Non-pigmented ciliary epithelial cell (primary cell): ENCODE measurements at regions not wholly inside any gene's neighbourhood (a gene's known extent, or its start where the extent isn't known, plus 50 kb on each side); places are given as distances from the start of the nearest gene placed in this dataset.
A peak's percentile ranks its signal among the peaks of the same experiment; 100 is the strongest.

ENCODE experiments used
- DNase-seq: peaks from one replicate; pipeline ENCODE4 v3.0.0-alpha.2; 2010; ENCODE audit warnings: low read depth

DNA sequence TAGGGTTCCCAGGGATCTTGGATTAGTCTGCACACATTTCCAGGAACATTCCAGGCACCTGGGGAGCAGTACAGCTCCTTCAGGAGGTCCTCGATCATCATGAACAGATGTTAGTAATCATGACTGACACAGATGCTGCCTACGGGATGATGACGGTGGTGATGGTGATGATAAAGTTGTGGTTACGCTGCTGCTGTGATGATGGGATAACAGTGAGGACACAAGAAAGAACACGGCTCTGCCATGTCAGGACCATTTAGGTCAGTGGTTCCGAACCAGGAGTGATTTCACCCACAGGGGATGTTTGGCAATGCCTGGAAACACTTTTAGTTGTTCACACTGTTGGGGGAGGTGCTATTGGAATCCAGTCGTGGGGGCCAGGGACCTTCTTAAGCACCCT is 1193.0 kb downstream of the UQCRFS1 start:
- no peak for DNase-seq

DNA sequence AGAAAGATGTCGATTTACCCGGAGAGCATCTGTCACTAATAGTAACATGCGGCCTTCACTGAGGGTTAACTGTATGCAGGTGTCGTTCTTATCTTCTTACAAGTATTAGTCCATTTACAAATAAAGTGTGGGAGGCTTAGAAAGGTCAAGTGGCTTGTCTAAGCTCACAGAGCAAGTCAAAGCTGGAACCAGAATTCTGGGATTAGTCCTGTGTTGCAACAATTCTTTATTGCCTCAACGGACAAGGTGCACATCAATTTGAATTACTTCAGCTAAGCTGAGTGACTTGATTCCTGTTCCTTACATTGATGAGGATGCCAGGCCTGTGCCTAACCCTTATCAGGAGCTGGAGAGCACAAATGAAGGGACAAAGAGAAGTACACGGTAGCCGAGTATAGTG is 1193.6 kb downstream of the UQCRFS1 start:
- no peak for DNase-seq

DNA sequence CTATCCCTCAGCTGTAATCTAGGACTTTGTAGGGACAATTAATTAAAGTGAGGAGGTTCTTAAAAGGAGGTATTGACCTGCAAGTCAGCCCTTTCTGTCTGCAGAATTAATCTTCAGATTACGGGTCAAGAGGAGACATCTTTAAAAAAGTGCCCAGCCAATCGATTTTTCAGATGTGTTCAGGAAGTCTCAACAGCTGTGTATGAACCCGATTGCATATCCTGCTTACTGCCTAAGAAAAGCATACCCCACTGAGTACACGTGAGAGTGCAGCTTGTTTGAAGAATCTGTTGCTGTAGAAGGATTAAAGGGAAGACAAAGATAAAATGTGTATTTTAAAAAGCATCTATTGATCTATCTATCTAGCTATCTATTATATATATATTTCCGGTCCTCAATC is 1194.5 kb downstream of the UQCRFS1 start:
- no peak for DNase-seq

DNA sequence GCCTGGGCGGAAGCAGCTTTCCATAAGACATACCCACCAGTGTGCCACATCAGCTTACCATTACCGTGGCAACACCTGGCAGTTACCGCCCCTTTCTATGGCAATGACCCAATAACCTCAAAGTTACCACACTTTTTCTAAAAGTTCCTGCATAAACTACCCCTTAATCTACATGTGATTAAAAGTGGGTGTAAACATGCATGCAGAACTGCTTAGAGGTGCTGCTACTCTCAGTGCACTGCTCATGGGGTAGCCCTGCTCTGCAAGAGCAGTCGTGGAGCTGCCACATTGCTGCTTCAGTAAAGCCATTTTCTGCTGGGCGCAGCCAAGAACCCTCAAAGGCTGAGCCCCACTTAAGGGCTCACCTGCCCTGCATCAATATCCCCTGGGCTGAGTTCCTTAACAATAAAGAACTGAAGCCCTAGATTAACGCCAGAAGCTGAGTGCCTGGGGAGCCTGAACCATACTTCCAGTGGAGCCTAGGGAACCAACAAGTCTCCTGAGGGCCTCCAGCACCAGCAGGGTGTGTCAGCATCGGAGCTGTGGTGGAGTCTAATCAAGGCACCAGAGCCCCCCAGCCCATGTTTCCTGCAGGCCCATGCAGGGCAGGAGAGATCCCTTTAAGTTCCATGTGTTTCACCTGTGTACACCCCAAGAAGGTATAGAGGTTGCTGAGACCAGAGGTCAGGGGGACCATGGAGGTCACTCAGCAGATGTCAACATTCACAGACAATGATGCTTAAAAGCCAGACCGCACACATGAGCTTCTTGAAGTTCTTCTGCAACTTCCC is 1198.1 kb downstream of the UQCRFS1 start:
- DNase-seq: no peak

DNA sequence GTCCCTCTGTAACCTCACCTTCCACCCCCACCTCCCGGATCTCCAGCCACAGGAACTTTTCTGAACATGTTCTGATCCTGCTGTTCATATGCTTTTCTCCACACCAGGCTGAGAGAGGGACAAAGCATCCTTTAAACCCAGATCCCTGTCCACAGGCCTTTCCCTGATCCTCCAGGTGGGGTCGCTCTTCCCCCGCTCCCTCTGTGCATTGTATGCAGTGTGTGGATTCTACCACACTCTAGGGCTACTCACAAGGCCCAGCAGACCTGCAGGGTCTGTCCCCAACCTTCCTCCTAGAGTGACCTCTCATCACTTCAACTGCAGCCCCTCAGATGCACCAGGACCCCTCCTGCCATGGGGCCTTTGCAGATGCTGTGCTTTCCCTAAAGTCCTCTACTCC is 1200.6 kb downstream of the UQCRFS1 start:
- DNase-seq: no peak

DNA sequence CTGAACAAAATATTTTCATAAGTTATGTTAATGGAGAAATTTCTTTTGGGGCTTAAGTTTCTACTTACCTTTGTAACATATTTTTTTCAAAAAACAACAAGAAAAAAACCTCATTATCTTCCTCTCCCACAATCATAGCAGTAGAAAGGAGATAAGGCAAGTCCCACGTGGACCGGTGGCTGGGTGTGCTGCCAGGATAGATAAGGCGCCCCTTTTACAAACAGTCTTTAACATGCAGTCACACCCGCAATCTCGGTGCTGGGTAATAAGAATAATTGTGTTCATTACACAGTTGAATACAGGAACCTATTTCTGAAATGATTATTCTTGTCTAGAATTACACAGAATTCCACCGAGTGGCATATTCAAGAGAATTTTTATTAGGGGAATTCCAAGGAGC is 1202.3 kb downstream of the UQCRFS1 start:
- no peak for DNase-seq

DNA sequence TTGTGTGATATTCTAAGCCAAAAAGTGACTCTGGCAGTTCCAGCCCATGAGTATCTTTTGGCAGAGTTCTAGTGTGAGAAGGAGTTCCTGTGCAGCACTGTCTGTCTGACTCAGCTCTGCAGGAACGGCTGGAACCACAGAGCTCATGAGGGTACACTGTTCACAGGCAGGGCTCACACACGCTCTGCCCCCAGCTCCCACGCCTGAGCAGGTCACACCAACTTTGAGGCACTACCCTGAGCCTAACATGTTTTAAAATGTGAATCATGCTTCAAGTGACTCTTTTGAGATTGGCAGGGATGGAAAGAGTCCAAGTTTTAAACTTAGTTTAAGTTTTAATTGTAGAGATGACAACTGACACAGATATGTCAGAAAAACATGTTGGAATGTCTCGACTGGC is 1203.3 kb downstream of the UQCRFS1 start:
- no peak for DNase-seq

DNA sequence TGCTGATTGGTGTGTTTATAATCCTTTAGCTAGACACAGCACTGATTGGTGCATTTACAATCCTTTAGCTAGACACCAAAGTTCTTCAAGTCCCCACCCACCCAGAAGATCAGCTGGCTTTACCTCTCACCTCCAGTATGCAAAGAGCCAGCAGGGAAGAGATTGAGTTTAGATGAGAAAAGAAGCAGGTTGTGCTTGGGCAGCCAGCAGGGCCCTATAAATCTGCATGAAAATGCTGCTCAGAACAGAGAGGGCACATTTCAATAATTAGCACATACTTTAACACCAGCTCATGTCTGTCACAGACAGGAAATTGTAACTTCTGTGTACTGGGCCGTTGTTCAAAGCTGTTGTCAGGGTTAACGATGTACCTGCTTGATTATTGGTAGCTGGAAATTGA is 1204.3 kb downstream of the UQCRFS1 start:
- DNase-seq: no peak

DNA sequence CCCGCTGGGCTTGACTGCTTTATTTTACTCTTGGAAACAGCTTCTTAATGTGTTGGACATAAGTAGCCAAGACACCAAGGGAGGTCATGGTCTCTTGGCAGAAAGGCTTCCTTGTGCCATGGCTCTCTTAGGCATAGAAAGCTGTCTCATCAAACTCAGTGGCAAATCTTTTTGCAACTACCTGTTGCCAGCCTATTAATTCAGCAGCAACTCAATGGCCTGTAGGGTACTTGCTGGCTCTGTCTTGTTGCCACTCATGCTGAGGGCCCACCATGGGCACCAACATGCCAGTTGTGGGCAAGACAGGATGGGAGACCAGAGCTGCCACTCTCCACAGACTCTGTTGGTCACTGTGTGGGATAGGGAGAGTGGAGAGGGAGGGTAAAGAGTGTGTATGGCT is 1209.4 kb downstream of the UQCRFS1 start:
- no peak for DNase-seq

DNA sequence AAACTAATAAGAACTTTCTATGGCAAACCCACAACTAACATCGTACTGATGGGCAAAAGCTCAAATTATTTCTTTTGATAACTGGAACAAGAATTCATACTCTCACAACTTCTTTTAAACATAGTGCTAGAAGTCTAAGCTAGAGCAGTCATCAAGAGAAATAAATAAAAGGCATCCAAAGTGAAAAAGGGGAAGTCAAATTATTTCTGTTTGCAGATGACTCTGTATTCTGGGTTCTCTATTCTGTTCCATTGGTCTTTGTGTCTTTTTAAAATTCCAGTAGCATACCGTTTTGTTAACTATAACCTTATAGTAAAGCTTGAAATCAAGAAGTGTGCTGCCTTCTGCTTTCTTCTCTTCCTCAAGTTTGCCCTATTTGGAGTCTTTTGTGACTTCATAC is 1215.9 kb downstream of the UQCRFS1 start:
- DNase-seq: no peak

DNA sequence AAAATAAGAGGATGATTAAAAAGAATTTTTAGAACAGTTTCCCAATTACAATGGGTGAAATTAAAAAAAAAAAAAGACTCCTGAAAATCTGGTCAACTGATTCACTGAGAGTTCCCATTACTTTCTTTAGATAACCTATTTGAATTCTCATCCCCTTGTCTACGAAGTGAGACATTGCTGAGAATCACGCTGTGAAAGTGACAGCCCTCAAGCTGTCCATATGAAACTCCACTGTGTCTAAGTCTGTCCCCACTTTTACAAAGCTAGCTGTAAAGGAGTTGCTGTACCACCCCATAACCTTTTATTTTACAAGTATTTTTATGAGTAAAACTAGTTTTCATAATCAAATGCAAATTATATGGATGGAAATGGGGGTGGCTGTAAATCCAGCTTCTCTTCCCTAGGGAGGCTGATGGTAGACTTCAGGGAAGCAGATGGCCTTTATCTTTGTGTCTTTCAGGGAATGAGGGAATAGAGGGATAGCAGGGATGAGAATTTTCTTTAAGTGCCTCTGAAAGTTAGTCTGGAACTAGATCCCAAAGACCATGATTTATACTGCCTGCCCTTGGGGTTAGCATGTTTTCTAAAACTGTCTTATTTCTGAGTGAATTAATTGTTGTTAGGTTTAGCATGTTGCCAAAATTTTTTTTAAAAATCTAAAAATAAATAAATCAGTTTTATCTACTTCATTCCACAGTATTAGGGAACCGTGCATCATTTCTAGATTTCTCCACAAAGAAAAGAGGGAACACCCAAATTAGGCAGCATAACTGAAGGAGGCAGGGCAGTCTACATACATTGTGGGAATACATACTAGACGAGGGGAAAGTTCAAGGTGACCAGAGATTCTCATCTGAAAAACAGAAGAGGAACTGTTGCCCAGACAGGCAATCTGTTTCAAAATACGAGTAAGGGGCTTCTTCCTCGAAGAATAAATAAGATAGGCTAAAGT is 1219.1 kb downstream of the UQCRFS1 start:
- no peak for DNase-seq

DNA sequence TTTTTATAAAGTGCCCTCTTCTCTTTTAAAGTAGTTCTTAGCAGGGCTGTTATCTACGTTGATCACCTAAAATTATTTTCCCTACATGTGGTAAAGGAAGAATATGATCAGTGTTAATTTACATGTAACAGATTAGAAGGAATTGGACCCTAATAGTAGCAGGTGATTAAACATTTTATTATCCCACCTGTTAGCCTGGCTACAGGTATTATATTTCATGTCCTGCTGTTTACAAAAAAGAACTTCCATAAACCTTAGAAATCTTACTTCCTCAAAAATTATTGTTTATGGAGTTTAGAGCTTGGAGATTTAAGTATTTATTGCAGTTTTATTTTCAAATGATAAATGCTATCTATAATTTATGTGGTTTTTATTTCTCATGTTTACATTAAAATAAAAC is 1226.7 kb downstream of the UQCRFS1 start:
- no peak for DNase-seq

DNA sequence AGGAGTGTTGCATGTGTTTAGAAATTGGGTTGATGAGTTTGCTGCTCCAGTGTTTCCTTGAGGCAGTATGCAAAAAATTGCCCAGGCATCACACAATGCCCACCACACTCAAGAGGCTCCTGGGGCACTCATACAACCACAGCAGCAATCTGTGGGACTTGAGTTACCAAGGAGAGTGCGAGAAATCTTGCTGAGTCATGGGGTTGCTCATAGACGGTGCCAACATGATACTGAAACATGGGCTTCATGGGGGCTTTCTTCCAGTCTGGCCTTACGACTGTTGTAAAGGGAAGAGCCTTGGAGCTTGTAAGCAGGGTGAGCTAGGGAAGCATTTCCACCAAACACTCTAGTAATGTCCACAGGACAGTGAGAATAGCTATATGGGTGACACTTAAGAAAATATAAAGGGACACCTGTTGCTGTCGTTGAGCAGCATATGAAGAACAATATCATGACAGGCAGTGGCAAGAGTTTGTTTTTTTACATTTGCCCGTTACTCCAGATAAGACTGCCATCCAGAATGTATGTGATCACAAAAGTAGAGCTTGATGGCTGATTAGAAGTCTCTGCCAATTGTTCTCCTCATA is 1237.4 kb downstream of the UQCRFS1 start:
- DNase-seq: no peak

DNA sequence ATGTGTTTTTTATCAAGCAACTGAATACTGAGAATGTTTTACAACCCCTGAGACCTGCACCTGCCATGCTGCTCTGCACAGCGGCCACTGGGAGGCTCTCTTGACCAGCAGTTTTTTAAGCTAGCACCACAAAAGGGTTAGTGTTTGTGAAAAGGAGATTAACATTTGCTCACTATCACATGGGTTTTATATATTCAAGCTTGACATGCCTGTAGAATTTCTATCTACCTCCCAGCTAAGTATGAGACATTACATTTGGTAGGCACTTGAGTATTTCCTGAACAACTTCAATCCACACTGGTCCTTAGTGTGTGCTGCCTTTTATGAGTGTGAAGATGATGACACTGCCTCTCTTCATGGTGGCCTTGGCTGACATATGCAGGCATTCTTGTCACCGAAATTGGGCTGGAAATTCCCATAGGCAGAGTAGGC is 1238.9 kb downstream of the UQCRFS1 start:
- DNase-seq: no peak

DNA sequence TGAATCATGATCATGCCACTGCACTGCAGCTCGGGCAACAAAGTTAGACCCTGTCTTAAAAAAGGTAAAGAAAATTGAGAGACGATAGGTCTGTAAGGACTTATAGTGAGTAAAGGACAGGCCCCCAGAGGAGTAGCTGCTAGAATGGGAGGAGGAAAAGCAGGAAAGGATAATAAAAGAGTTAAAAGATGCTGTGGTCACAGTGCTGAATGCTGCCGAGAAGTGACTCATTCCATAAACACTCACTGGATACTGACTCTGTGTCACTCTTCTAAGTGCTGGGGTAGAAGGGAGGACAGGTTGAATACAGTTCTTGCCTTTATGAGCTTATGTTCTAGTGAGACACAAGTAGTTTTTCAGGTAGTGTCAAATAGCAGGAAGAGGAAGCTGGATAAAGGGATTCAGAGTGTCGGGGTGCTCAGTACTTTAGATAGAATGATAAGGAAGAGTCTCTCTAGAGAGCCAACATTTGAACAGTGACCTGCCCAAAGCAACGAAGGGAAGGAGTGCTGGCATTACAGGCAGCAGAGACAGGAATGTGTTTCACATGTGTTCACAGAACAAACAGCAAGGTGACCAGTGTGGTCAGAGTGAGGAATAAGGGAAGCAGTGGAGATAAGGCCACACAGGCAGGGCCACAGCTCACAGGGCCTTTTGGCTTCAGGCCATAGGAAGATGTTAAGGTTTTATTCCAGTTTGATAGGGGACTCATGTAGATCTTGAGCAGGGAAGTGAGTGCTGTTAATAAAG is 1240.5 kb downstream of the UQCRFS1 start:
- peak; percentile 17 for DNase-seq

DNA sequence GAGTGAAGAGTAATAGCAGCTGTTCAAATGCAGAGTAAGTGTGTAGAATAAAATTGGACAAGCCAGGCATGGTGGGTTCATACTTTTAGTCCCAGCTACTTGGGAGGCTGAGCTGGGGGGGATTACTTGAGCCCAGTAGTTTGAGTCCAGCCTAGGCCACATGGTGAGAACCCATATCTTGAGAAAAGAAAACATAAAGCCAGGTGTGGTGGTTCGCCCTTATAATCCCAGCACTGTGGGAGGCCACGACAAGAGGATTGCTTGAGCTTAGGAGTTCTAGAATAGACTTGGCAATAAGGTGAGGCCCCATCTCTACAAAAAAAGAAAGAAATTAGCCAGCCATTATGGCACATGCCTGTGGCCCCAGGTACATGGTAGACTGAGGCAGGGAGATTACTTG is 1241.1 kb downstream of the UQCRFS1 start:
- no peak for DNase-seq

DNA sequence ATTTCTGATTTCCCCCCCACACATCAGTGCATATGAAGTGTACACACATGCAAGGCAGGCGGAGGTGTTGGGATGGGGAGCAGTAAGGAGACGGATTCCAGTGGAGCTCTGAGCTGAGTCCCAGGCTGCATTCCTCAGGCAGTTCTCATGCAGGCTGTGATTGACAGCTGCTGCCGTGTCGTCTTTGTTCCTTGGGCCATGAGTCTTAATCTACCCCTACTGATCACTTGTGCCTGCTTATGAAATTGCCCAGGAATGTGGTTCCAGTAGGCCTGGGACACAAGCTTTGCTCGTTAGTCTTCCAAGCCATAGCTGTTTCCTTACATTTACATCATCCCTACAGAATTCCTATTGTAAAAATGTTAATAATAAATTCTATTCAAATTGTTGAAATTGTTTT is 1241.9 kb downstream of the UQCRFS1 start:
- no peak for DNase-seq

DNA sequence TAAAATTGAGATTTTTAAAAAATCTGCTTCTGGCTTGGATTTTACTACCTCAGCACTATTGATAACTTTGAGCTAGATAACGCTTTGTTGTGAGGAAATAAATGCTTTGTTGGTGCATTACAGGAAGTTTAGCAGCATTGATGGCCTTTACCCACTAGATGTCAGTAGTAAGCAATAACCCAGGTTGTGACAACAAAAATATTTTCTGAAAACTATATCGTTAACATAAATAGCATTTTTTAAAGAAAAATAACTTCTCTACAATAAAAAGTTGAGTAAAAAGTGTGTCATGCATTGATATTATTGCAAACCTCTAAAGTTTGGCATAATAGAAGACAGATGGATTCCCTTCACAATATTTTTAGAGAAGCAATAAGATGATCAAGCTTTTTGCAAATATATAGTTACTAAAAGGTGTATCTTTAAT is 1246.5 kb downstream of the UQCRFS1 start:
- DNase-seq: no peak

DNA sequence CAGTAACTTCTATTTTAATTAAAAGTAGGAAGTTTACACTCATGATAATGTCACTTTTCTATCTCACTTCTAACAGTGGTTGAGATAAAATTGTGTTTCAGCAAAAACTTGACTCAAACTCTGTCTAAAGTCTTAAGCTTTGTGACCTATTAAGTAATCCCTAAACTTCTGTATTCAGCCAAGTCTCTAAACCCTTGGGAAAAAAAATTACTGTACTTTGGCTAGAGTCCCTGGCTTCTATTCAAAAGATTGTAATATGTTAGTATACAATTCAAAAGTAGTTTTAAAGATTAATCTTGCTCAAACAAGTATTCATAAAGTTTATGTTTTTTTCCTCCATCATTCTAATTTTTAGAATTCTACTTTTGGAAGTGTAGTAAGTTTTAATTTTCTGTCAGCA is 1248.8 kb downstream of the UQCRFS1 start:
- DNase-seq: no peak

DNA sequence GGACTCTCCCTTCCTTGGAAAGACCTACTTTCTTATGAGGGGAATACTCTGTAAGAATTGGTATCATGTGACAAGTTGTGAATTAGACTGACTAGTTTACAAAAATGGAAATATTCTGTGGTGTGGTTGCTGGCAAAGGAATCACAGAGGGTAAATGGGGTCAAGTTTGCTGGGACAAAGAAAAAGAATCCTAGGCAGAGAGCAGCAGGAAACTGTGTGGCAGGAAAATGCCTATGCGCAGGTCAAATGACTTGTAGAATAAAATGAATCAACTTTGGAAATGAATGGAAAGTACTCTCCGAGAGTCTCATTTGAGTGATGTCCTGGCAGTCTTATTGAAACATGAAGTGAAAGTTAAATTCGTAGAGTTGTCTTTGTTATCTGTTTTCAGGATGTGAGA is 1250.7 kb downstream of the UQCRFS1 start:
- no peak for DNase-seq

DNA sequence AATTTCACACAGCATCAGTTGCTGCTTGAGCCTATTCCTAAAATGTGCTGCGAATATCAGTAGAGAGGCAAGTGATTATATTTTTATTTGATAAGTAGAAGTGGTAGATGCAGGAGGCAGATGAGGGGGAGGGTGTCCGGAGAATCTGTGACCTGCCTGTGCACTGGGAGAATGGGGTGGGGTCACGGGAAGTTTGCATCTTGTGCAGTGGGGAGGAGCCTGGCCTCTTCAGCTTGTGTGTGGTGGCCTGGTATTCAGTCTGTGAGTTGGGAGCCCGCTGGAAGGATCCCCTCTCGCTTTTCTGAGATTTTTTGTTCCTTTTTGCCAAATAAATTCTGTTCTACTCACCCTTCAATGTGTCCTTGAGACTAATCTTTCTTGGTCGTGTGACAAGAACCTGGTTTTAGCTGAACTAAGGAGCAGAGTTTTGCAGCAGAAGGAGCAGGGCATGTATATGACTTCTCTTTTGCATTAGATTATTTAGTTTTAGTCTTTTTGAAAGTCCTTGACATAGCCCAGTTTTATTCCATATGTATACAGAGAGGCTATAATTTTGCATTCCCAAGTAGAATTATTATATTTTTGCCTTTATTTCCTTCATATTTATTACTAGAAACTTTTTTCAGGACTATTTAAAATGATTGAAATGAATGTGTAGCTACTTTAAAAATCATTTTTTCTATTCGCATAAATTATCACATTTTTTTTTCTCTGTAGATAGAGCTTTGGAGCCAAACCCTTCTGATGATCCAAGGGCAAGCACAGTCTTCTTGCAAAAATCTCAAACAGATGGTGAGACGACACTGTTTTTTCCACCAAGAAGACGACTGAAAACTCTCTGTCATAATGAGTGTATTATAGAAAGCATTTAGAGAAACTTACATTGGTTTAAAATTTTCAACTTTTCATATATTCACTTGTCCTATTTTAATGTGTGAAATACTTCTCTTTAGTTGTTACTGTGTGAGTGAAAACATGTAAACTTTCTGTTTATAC is 1257.2 kb downstream of the UQCRFS1 start:
- DNase-seq: no peak
